H1 (cell line): ENCODE measurements at regions not wholly inside any gene's neighbourhood (a gene's known extent, or its start where the extent isn't known, plus 50 kb on each side); places are given as distances from the start of the nearest gene placed in this dataset.

Experiments used
- CTCF ChIA-PET: fragments of 300-600 bp; sonication (Branson Sonifier 250); formaldehyde crosslinking; loops from one replicate; lab custom pipeline; 2021; ENCODE audit not compliant: partially characterized antibody; lab: Charles Lee
- POLR2A ChIA-PET: fragments of 300-600 bp; sonication (Branson Sonifier 250); formaldehyde crosslinking; loops from one replicate; lab custom pipeline; 2021; ENCODE audit warnings: inconsistent platforms; ENCODE audit not compliant: partially characterized antibody; lab: Charles Lee
- DNase-seq, 2 experiments: peaks; one replicate each; pipeline versions ENCODE4 v3.0.0 to v3.0.0-alpha.2; 2010 to 2022; ENCODE audit warnings: low spot score in 2 of 2, low read depth in 1 of 2, mixed read lengths in 1 of 2
- FAIRE-seq: peaks from 2 replicates; lab custom pipeline; 2011; peaks lifted over from hg19 to GRCh38; lab: Jason Lieb, UNC
- H2AFZ ChIP-seq: 2 replicates; pipeline ENCODE4 v1.8.1; 2012; ENCODE audit warnings: low read length, inconsistent platforms
- H2AK5ac ChIP-seq: 2 replicates; pipeline ENCODE4 v1.6.1; 2013; ENCODE audit warnings: low read depth, low read length
- H2BK120ac ChIP-seq: replicated peaks from 2 replicates; pipeline ENCODE3; 2013; ENCODE audit warnings: low read depth, low read length, inconsistent platforms
- H2BK12ac ChIP-seq: 2 replicates; pipeline ENCODE4 v1.6.1; 2013; ENCODE audit warnings: low read depth, low read length
- H2BK15ac ChIP-seq: 2 replicates; pipeline ENCODE4 v1.6.1; 2013; ENCODE audit warnings: low read length
- H2BK20ac ChIP-seq: 2 replicates; pipeline ENCODE4 v1.6.1; 2013; ENCODE audit warnings: low read length
- H2BK5ac ChIP-seq: 2 replicates; pipeline ENCODE4 v1.6.1; 2013; ENCODE audit warnings: low read depth, low read length
- H3K14ac ChIP-seq: 2 replicates; pipeline ENCODE4 v1.6.1; 2013; ENCODE audit warnings: inconsistent platforms; ENCODE audit not compliant: insufficient read length
- H3K18ac ChIP-seq: 2 replicates; pipeline ENCODE4 v1.6.1; 2013; ENCODE audit warnings: low read length; ENCODE audit errors: extremely low read depth
- H3K23ac ChIP-seq: 2 replicates; pipeline ENCODE4 v1.6.1; 2013; ENCODE audit warnings: inconsistent platforms; ENCODE audit not compliant: insufficient read length
- H3K23me2 ChIP-seq: 2 replicates; pipeline ENCODE4 v1.6.1; 2013; ENCODE audit warnings: low read depth, low read length
- H3K27ac ChIP-seq: 2 replicates; pipeline ENCODE4 v1.6.1; 2011; ENCODE audit warnings: low read depth, low read length, inconsistent platforms
- H3K27me3 ChIP-seq, 4 experiments: replicated peaks in 1 of 4; 1 replicate in 1 of 4; 2 replicates in 3 of 4; pipeline versions ENCODE4 v1.6.1 to v1.8.1; 2011 to 2013; ENCODE audit warnings: low read length in 3 of 4, mild to moderate bottlenecking in 3 of 4, inconsistent platforms in 2 of 4, mixed read lengths in 2 of 4, moderate library complexity in 1 of 4; ENCODE audit not compliant: control insufficient read depth in 3 of 4, insufficient read depth in 3 of 4; ENCODE audit errors: extremely low read depth in 1 of 4
- H3K36me3 ChIP-seq, 4 experiments: 2 replicates each; pipeline versions ENCODE4 v1.6.1 to v1.8.1; 2011 to 2013; ENCODE audit warnings: mild to moderate bottlenecking in 4 of 4, low read length in 3 of 4, moderate library complexity in 2 of 4, control low read depth in 1 of 4, inconsistent platforms in 1 of 4; ENCODE audit not compliant: insufficient read depth in 4 of 4, control insufficient read depth in 2 of 4
- H3K4ac ChIP-seq: replicated peaks from 2 replicates; pipeline ENCODE3; 2013; ENCODE audit warnings: low read length, low read depth, mixed read lengths, inconsistent platforms; ENCODE audit not compliant: insufficient read length
- H3K4me1 ChIP-seq, 4 experiments: replicated peaks in 1 of 4; 1 replicate in 1 of 4; 2 replicates in 3 of 4; pipeline versions ENCODE4 v1.6.1 to v1.8.1; 2011 to 2013; ENCODE audit warnings: low read length in 3 of 4, inconsistent platforms in 2 of 4, mixed read lengths in 1 of 4; ENCODE audit not compliant: insufficient read depth in 4 of 4, control insufficient read depth in 3 of 4
- H3K4me2 ChIP-seq, 2 experiments: 2 replicates each; pipeline versions ENCODE4 v1.6.1 to v1.8.1; 2011 to 2013; ENCODE audit warnings: low read depth in 2 of 2, low read length in 2 of 2, control low read depth in 1 of 2, inconsistent platforms in 1 of 2, mild to moderate bottlenecking in 1 of 2; ENCODE audit not compliant: insufficient read depth in 1 of 2
- H3K4me3 ChIP-seq, 4 experiments: fragments of 200-600, 300-600 bp in 1 of 4; sonication (generic), shearing (Covaris generic), sonication (Bioruptor Twin) in 1 of 4; 2 replicates each; pipeline versions ENCODE4 v1.5.1 to v1.8.1; 2011 to 2016; ENCODE audit warnings: low read length in 4 of 4, low read depth in 3 of 4, control low read depth in 2 of 4, inconsistent platforms in 2 of 4, mild to moderate bottlenecking in 2 of 4, mixed read lengths in 1 of 4, moderate library complexity in 1 of 4; ENCODE audit not compliant: insufficient read depth in 2 of 4; ENCODE audit errors: extremely low read depth in 1 of 4
- H3K56ac ChIP-seq: replicated peaks from 2 replicates; pipeline ENCODE3; 2013; ENCODE audit warnings: low read depth, mild to moderate bottlenecking, mixed read lengths, low read length, inconsistent platforms; ENCODE audit not compliant: insufficient read length
- H3K79me1 ChIP-seq: 2 replicates; pipeline ENCODE4 v1.6.1; 2013; ENCODE audit warnings: low read depth, low read length, control low read depth
- H3K79me2 ChIP-seq, 2 experiments: 2 replicates each; pipeline versions ENCODE4 v1.6.1 to v1.8.1; 2012 to 2013; ENCODE audit warnings: low read length in 2 of 2, mild to moderate bottlenecking in 2 of 2, inconsistent platforms in 1 of 2; ENCODE audit not compliant: insufficient read depth in 2 of 2, control insufficient read depth in 1 of 2
- H3K9ac ChIP-seq, 4 experiments: replicated peaks in 1 of 4; 1 replicate in 1 of 4; 2 replicates in 3 of 4; pipeline versions ENCODE4 v1.6.1 to v1.8.1; 2011 to 2013; ENCODE audit warnings: low read depth in 3 of 4, low read length in 3 of 4, control low read depth in 2 of 4, mild to moderate bottlenecking in 2 of 4, moderate library complexity in 2 of 4, inconsistent platforms in 1 of 4; ENCODE audit errors: extremely low read depth in 1 of 4
- H3K9me3 ChIP-seq, 2 experiments: 2 replicates each; pipeline versions ENCODE4 v1.6.1 to v1.8.1; 2012 to 2013; ENCODE audit warnings: mild to moderate bottlenecking in 2 of 2, moderate library complexity in 2 of 2, control low read depth in 1 of 2, inconsistent platforms in 1 of 2, low read depth in 1 of 2, low read length in 1 of 2, mixed read lengths in 1 of 2; ENCODE audit not compliant: insufficient read depth in 2 of 2
- H4K20me1 ChIP-seq, 2 experiments: replicated peaks in 1 of 2; 2 replicates each; pipeline versions ENCODE3 to v1.8.1; 2011 to 2013; ENCODE audit warnings: inconsistent platforms in 2 of 2, low read length in 2 of 2, mild to moderate bottlenecking in 1 of 2; ENCODE audit not compliant: insufficient read depth in 2 of 2, control insufficient read depth in 1 of 2
- H4K5ac ChIP-seq: 2 replicates; pipeline ENCODE4 v1.6.1; 2013; ENCODE audit warnings: low read length, low read depth, mixed read lengths, inconsistent platforms; ENCODE audit not compliant: insufficient read length
- H4K8ac ChIP-seq: 2 replicates; pipeline ENCODE4 v1.8.0; 2013; ENCODE audit warnings: mild to moderate bottlenecking, moderate library complexity, low read length, inconsistent platforms; ENCODE audit not compliant: insufficient read depth; ENCODE audit errors: extremely low read depth
- H4K91ac ChIP-seq: replicated peaks from 2 replicates; pipeline ENCODE3; 2013; ENCODE audit warnings: low read length, mixed read lengths, inconsistent platforms; ENCODE audit not compliant: insufficient read length
- BACH1 ChIP-seq: IDR thresholded peaks from 2 replicates; pipeline ENCODE4 v1.6.1; 2012; ENCODE audit warnings: low read length, improper control_type of control experiment
- CTCF ChIP-seq, 3 experiments: IDR thresholded peaks; 1 replicate in 2 of 3; 2 replicates in 1 of 3; pipeline versions ENCODE4 v1.5.1 to v1.6.1; 2011; ENCODE audit warnings: low read length in 3 of 3, mild to moderate bottlenecking in 3 of 3, inconsistent platforms in 2 of 3, low read depth in 1 of 3, moderate library complexity in 1 of 3; ENCODE audit not compliant: insufficient read depth in 1 of 3; ENCODE audit errors: control extremely low read depth in 1 of 3
- MAFK ChIP-seq: IDR thresholded peaks from 2 replicates; pipeline ENCODE4 v1.6.1; 2012; ENCODE audit warnings: low read depth, mild to moderate bottlenecking, improper control_type of control experiment, low read length
- WGBS, 2 experiments: shearing (Covaris generic) in 1 of 2; methylation state at CpG; one replicate each; pipeline versions ENCODE4 v1.1.6 to v1.1.7; 2013 to 2015; ENCODE audit warnings: low lambda C conversion rate in 2 of 2, mixed read lengths in 2 of 2, inconsistent platforms in 1 of 2, low coverage in 1 of 2, missing lambda C conversion rate in 1 of 2; ENCODE audit not compliant: insufficient replicate concordance in 2 of 2, insufficient coverage in 1 of 2, insufficient read length in 1 of 2; ENCODE audit errors: extremely low coverage in 1 of 2, missing lambda C conversion rate in 1 of 2; 5-methylcytosine and 5-hydroxymethylcytosine counted together

DNA sequence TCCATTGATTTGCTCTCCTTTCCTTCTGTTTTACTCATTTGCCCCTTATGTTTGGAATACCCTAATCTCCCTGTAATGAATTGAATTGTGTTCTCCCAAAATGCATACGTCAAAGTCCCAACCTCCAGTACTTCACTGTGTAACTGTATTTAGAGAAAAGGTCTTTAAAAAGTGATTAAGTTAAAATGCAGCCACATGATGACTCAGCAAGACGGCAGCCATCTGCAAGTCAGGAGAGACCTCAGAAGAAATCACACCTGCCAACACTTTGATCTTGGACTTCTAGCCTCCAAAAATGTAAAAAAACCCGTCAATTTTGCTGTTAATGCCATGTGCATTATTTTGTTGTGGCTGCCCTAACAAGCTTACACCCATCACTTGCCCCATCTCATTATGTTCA lies 85.3 kb upstream of the PCLO start:
- Histone ChIP-seq H2BK5ac (no peak overlapping the region), H3K9me3 (no peaks in the 10 kb centered on the region), H3K23ac (no peak overlapping the region), H2AFZ (no peak overlapping the region), H3K79me2 (no peaks in the 10 kb centered on the region), H3K4me1 (no peaks in the 10 kb centered on the region), H2AK5ac (no peak overlapping the region), H3K9ac (no peak overlapping the region), H3K18ac (no peak overlapping the region), H3K56ac (no peak overlapping the region), H4K91ac (no peak overlapping the region), H2BK12ac (no peak overlapping the region), H3K4me3 (no peak overlapping the region), H4K20me1 (no peaks in the 10 kb centered on the region), H3K36me3 (no peaks in the 10 kb centered on the region), H3K79me1 (no peaks in the 10 kb centered on the region), H3K27me3 (no peaks in the 10 kb centered on the region), H3K4ac (no peak overlapping the region), H2BK120ac (no peak overlapping the region), H2BK15ac (no peak overlapping the region), H3K14ac (no peak overlapping the region), H3K23me2 (no peaks in the 10 kb centered on the region), H2BK20ac (no peak overlapping the region), H4K5ac (no peak overlapping the region), H3K4me2 (no peak overlapping the region), H4K8ac (no peak overlapping the region), H3K27ac (no peak overlapping the region)
- ChIA-PET CTCF (no interaction called here), POLR2A (no interaction called here)
- WGBS, 2 experiments: 92% methylated on average over 3 of the region's 3 CpGs; no CpG with 5 or more reads in 1 of the 2 experiments
- no peak for DNase-seq
- TF ChIP-seq BACH1 (peak; percentile 78; the same call in 1 of the 2 replicates), MAFK (peak; percentile 80), CTCF (IDR thresholded peaks at IDR 0.05; ENCODE audit: control extremely low read depth in 1 of 3, insufficient read depth in 1 of 3, low read depth in 1 of 3, low read length in 3 of 3) (no peak)
- no peak for FAIRE-seq
